PC-3 (cell line): ENCODE measurements at regions not wholly inside any gene's neighbourhood (a gene's known extent, or its start where the extent isn't known, plus 50 kb on each side); places are given as distances from the start of the nearest gene placed in this dataset.

Experiments used
- EZH2 ChIP-seq: fragments of 300-600 bp; sonication (generic); IDR thresholded peaks from one replicate; pipeline ENCODE4 v1.6.1; 2017; ENCODE audit warnings: antibody characterized with exemption, mild to moderate bottlenecking, low read length; ENCODE audit not compliant: unreplicated experiment
- EZH2phosphoT487 ChIP-seq: fragments of 300-600 bp; sonication (generic); IDR thresholded peaks from 2 replicates; pipeline ENCODE4 v1.6.1; 2018; ENCODE audit warnings: mild to moderate bottlenecking, antibody characterized with exemption, low read length, borderline replicate concordance
- TF ChIP-seq, protein P1 (sequence below): fragments of 300-600 bp; sonication (generic); conservative IDR thresholded peaks from 2 replicates; pipeline ENCODE4 v1.5.1; 2017; ENCODE audit warnings: antibody characterized with exemption, low read depth, mild to moderate bottlenecking, low read length

DNA sequence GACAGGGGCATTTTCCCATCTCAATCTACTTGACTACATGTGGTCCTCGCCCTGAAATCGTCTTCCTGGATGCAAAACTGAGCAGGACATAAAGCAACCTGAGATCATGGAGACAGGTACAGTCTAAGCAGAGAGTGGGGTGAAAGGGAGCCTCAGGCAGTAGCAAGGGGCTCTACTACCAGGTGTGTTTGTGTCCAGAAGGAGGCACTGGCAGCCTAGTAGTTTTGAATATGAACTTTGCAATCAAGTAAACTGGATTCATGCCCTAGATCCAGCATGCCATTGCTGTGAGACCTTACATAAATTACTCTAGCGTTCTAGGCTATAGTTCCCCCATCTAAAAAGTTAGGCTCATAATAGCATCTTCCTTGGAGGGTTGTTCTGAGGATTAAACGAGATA lies 147.4 kb downstream of the TXNL1 start:
- TF ChIP-seq, protein P1, sequence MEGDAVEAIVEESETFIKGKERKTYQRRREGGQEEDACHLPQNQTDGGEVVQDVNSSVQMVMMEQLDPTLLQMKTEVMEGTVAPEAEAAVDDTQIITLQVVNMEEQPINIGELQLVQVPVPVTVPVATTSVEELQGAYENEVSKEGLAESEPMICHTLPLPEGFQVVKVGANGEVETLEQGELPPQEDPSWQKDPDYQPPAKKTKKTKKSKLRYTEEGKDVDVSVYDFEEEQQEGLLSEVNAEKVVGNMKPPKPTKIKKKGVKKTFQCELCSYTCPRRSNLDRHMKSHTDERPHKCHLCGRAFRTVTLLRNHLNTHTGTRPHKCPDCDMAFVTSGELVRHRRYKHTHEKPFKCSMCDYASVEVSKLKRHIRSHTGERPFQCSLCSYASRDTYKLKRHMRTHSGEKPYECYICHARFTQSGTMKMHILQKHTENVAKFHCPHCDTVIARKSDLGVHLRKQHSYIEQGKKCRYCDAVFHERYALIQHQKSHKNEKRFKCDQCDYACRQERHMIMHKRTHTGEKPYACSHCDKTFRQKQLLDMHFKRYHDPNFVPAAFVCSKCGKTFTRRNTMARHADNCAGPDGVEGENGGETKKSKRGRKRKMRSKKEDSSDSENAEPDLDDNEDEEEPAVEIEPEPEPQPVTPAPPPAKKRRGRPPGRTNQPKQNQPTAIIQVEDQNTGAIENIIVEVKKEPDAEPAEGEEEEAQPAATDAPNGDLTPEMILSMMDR, result no peak
- TF ChIP-seq EZH2 (no peak), EZH2phosphoT487 (no peak)
